COLO668 (cell line): ENCODE measurements at regions not wholly inside any gene's neighbourhood (a gene's known extent, or its start where the extent isn't known, plus 50 kb on each side); places are given as distances from the start of the nearest gene placed in this dataset.

Experiments used
- DNase-seq: peaks from one replicate; lab custom pipeline; 2025; ENCODE audit not compliant: unreplicated experiment; lab: John Stamatoyannopoulos, UW

GRCh38 chr11:134915881-134916280 lies 503.8 kb upstream of the B3GAT1 start:
- DNase-seq: no peak

- no peak for DNase-seq
Measured at GRCh38 chr11:134915212-134915611, 503.2 kb upstream of the B3GAT1 start.

DNA sequence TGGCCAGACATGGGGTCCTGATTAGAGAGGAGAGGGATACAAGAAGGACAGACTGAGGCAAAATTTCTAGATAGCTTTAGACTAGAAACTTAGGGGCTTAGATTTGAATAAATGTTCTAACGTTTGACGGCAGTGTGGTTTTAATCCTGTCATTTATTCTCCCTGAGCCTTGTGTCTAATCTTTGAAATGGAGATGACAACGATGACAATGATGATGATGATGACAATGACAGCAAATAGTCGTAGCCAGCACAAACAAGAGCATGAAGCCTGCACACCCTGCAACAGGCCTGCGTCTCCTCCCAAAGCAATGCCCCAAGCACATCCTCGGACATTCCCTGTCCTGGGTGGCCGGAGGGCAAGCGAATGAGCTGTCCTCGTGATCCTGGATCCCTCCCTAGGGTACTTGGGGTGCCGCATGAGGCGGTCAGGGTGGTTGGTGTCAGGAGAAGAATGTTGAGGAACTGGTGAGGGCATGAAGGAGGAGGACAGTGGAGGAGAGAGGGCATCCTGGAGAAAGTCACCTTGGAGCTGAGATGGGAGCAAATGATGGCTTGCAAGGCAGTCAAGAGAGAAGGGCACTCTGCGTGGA lies 502.1 kb upstream of the B3GAT1 start:
- no peak for DNase-seq

DNA sequence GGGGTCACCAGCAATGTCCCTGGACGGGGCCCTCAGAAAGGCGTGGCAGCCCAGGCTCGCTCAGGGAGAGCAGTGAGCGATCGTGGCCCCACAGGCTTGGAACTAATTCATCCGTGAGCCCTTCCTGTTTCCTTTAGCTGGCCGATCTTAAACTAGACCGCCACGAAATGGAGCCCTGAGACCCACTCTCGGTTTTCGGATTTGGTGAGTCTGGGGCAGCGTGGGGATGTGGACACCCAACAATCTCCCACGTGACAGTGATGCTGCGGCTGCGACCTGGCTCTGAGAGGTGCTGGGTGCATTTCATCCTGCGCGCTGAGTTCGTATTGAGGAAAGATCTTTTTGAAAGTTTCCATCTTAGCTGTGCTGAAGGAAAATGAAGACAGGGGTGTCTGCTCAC lies 501.3 kb upstream of the B3GAT1 start:
- DNase-seq: no peak

- DNase-seq: no peak
Measured at GRCh38 chr11:134911514-134912180, 499.6 kb upstream of the B3GAT1 start.

- DNase-seq: no peak
Measured at GRCh38 chr11:134908583-134908982, 496.5 kb upstream of the B3GAT1 start.

GRCh38 chr11:134907636-134908035 lies 495.6 kb upstream of the B3GAT1 start:
- no peak for DNase-seq

GRCh38 chr11:134906356-134906955 lies 494.4 kb upstream of the B3GAT1 start:
- DNase-seq: no peak

GRCh38 chr11:134905928-134906327 lies 493.9 kb upstream of the B3GAT1 start:
- no peak for DNase-seq

- no peak for DNase-seq
Measured at GRCh38 chr11:134905517-134905916, 493.5 kb upstream of the B3GAT1 start.

- DNase-seq: no peak
Measured at GRCh38 chr11:134904103-134904790, 492.2 kb upstream of the B3GAT1 start.

- no peak for DNase-seq
Measured at GRCh38 chr11:134901955-134902918, 490.2 kb upstream of the B3GAT1 start.

DNA sequence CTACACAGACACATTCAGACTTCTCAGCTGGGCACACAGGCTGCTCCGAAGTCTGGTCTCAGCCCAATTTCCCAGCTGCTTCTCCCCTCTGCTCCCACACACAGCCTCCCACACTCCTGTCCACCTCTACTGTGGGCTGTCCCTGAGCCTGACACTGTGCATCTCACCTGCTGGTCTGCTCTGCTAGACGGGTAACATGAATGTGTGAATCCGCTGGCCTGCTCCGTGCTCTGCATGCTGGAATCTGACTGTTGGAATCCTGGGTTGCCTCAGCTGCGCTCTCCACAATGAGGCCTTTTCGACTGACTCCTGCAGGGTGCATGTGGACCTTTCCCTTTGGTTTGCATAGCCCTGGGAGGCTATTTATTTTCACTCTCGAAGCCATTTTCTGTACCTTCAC lies 489.5 kb upstream of the B3GAT1 start:
- no peak for DNase-seq

GRCh38 chr11:134893810-134894685 lies 482.0 kb upstream of the B3GAT1 start:
- DNase-seq: no peak

DNA sequence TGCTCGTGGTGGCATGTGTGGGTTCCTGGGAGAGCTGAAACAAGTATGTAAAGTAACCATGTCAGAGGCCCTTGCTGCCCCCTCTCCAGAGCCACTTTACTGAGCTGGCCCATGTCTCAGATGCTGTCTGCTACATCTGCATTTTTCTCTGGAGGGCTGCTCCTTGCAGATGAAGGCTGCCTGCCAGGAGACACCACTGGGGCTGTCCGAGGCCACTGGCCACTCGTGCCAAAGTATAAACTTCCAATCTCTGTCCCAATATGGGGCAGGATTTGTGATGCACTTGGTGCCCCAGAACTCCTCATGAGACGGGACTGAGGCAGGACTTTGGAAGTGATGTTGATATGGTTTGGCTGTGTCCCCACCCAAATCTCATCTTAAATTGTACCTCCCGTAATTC lies 478.4 kb upstream of the B3GAT1 start:
- DNase-seq: no peak

DNA sequence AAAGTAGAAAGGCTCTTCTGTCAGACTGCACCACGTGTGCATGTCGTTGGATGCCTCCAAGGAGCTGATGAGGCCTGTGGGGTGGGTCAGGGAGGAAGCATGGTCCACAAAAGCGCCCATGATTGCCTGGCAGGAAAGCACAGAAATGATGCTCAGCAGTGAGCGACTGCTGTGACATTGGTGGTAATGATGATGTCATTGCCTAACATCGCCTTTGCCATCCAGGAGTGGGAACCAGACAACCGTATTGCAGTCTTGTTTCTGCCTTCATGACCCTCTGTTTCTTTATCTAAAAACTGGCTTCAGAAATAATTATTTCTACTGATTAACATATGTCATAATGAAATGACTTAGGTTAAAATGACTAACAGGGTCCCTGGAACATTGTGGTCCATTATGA lies 477.8 kb upstream of the B3GAT1 start:
- DNase-seq: no peak

DNA sequence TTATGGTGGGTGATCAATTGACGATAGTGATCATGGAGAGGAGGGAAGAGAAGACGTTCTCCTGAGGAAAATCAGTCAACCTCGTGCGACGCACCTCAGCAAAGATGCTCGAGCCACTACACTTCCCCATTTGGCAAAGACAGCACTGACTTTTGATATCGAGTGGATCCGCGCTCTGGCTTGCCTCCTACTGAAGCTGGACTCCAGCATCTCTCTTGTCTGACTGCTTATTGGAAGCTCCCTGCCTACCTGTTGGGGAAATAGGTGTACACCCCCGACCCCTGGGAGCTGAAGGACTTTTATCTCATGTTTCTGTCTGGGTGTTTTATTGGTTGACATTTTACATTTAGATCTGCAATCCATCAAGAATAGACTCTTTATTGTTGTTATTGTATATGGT lies 476.8 kb upstream of the B3GAT1 start:
- DNase-seq: no peak

GRCh38 chr11:134887896-134888295 lies 475.9 kb upstream of the B3GAT1 start:
- DNase-seq: no peak

GRCh38 chr11:134883484-134883883 lies 471.4 kb upstream of the B3GAT1 start:
- no peak for DNase-seq
